Nephron progenitor cell (in vitro differentiated cells): ENCODE measurements at regions not wholly inside any gene's neighbourhood (a gene's known extent, or its start where the extent isn't known, plus 50 kb on each side); places are given as distances from the start of the nearest gene placed in this dataset.

ENCODE experiments used
- DNase-seq: peaks from one replicate; pipeline ENCODE4 v3.0.0; 2021
- H3K27ac Mint-ChIP-seq: 2 replicates; pipeline ENCODE4 v1.8.0; 2021; ENCODE audit warnings: mild to moderate bottlenecking, moderate library complexity, mixed read lengths
- H3K27me3 Mint-ChIP-seq: 2 replicates; pipeline ENCODE4 v1.8.0; 2021; ENCODE audit warnings: mild to moderate bottlenecking, low read depth, mixed read lengths; ENCODE audit not compliant: poor library complexity
- H3K36me3 Mint-ChIP-seq: 2 replicates; pipeline ENCODE4 v1.8.0; 2021; ENCODE audit warnings: low read depth, mixed read lengths
- H3K4me1 Mint-ChIP-seq: 2 replicates; pipeline ENCODE4 v1.8.0; 2021; ENCODE audit warnings: mixed read lengths
- H3K4me3 Mint-ChIP-seq: 2 replicates; pipeline ENCODE4 v1.8.0; 2021; ENCODE audit warnings: mild to moderate bottlenecking, moderate library complexity, mixed read lengths
- H3K9me3 Mint-ChIP-seq: 2 replicates; pipeline ENCODE4 v1.8.0; 2021; ENCODE audit warnings: mild to moderate bottlenecking, moderate library complexity, mixed read lengths
- TF ChIP-seq, protein P1 (sequence below): fragments of 200-600 bp; sonication (generic); IDR thresholded peaks from 2 replicates; pipeline ENCODE4 v1.5.0; 2021; ENCODE audit warnings: antibody characterized with exemption

DNA sequence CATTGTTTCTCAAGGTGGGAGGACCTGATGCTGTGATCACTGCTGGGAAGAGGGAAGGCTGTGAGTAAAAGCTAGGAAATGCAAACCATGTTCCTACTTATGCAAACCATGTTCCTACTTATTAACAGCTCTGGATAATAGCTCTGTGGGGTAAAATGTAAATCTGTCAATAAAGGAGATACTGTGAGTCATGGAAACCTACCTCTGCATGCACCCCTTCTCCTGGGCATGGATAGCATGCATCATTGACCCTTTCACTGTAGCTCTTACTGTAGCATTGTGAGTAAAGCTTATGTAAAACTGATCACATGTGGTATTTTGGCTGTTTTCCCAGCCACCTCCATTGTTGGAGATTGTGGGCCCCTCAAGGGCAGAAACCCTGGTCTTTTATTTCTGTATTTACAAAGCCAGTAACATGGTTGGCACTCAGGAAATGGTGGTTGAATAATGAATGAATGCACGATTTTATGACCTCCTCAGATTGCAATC lies 253.7 kb downstream of the GRIN2B start:
- no peaks in the 10 kb centered on the region for H3K27me3 Mint-ChIP-seq
- TF ChIP-seq, protein P1, sequence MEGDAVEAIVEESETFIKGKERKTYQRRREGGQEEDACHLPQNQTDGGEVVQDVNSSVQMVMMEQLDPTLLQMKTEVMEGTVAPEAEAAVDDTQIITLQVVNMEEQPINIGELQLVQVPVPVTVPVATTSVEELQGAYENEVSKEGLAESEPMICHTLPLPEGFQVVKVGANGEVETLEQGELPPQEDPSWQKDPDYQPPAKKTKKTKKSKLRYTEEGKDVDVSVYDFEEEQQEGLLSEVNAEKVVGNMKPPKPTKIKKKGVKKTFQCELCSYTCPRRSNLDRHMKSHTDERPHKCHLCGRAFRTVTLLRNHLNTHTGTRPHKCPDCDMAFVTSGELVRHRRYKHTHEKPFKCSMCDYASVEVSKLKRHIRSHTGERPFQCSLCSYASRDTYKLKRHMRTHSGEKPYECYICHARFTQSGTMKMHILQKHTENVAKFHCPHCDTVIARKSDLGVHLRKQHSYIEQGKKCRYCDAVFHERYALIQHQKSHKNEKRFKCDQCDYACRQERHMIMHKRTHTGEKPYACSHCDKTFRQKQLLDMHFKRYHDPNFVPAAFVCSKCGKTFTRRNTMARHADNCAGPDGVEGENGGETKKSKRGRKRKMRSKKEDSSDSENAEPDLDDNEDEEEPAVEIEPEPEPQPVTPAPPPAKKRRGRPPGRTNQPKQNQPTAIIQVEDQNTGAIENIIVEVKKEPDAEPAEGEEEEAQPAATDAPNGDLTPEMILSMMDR = no peak
- H3K4me1 Mint-ChIP-seq = no peaks in the 10 kb centered on the region
- DNase-seq = no peak
- H3K36me3 Mint-ChIP-seq = no peaks in the 10 kb centered on the region
- H3K27ac Mint-ChIP-seq = no peak overlapping the region
- H3K4me3 Mint-ChIP-seq = no peak overlapping the region
- no peaks in the 10 kb centered on the region for H3K9me3 Mint-ChIP-seq

DNA sequence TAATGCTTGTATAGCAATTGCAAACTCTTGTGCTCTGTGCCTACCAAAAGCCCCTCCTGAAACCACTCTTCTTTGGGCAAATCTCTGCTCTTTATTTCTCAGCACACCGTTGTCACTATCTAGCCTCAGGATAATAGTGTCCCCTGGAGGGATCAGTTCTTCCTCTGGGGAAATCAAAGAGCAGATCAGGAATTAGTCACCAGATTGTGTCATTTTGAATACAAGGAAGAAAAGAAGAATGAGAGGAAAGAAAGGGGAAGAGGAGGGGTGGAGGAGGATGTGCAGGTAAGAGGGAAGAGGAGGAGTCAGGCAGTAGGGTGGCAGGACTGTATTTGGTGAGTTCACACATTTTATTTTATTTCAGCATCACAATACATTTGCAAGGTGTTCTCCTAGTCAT lies 256.4 kb downstream of the GRIN2B start:
- Mint-ChIP-seq H3K27me3 (no peaks in the 10 kb centered on the region), H3K9me3 (no peaks in the 10 kb centered on the region), H3K4me1 (no peaks in the 10 kb centered on the region), H3K27ac (no peak overlapping the region), H3K4me3 (no peak overlapping the region), H3K36me3 (no peaks in the 10 kb centered on the region)
- no peak for DNase-seq
- TF ChIP-seq, protein P1 = no peak

DNA sequence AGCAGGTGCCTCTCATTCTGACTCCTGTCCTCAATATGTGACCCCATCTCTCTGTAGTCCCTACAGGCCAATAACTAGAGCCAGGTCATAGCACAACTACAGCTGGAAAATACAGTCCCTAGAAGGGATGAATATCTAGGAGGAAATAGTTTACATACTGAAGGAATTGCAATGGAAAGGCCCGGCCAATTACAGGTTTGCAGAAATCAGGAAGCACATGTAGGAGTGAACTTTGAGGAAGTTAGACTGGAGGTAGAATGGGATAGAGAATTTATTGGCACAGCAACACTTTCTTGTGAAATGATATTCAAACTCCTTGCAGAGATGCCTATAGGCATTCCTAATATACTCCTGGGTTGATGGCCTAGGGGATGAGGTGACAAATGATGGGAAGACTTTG lies 257.3 kb downstream of the GRIN2B start:
- Mint-ChIP-seq H3K27me3 (no peaks in the 10 kb centered on the region), H3K36me3 (no peaks in the 10 kb centered on the region), H3K9me3 (no peaks in the 10 kb centered on the region), H3K27ac (no peak overlapping the region), H3K4me3 (no peak overlapping the region), H3K4me1 (no peaks in the 10 kb centered on the region)
- TF ChIP-seq, protein P1 = no peak
- DNase-seq = no peak

DNA sequence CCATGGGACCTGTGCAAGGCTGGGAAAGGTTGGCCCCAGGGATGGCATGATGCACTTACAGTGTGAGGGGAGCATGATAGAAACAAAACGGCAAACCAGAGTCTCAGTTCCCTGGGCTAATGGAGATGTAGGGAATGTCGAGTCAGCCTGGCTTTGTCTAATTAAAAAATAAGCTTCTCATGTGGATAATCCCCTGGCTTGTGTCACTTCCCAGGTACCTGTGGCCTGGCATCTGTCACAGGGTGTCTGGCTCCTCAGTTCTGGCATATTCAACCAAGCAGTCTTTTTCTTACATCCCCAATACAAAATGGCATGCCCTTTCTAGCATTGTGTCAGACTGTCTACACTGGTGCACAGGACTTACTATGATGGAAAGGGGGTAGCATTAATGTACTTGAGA lies 261.4 kb downstream of the GRIN2B start:
- TF ChIP-seq, protein P1 = no peak
- Mint-ChIP-seq H3K4me1 (no peaks in the 10 kb centered on the region), H3K9me3 (no peaks in the 10 kb centered on the region), H3K4me3 (no peak overlapping the region), H3K27me3 (peaks cover 3% of the 10 kb centered on the region), H3K36me3 (no peaks in the 10 kb centered on the region), H3K27ac (no peak overlapping the region)
- no peak for DNase-seq

DNA sequence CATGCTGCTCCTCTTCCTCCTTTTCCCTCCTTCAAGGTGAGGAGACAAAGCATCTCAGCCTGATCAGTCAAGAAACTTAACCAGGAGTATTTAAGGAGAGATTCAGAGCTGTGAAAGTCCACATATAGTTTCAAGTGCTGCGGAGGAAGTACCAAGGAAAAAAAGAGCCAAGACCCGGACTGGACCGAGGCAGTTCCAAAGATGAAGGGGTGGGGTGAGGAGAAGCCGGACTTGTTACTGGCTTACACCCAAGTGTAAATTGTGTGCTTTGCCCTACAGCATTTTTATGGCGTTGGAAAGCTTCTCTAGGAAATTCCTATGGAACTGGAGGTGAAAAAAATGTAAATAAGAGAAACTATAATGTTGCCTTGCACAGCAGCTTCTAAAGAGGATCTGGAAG lies 263.1 kb downstream of the GRIN2B start:
- no peaks in the 10 kb centered on the region for H3K36me3 Mint-ChIP-seq
- peaks cover 3% of the 10 kb centered on the region for H3K27me3 Mint-ChIP-seq
- H3K9me3 Mint-ChIP-seq = no peaks in the 10 kb centered on the region
- peaks cover 6% of the 10 kb centered on the region for H3K4me1 Mint-ChIP-seq
- TF ChIP-seq, protein P1 = no peak
- H3K4me3 Mint-ChIP-seq = no peak overlapping the region
- no peak for DNase-seq
- H3K27ac Mint-ChIP-seq = no peak overlapping the region

DNA sequence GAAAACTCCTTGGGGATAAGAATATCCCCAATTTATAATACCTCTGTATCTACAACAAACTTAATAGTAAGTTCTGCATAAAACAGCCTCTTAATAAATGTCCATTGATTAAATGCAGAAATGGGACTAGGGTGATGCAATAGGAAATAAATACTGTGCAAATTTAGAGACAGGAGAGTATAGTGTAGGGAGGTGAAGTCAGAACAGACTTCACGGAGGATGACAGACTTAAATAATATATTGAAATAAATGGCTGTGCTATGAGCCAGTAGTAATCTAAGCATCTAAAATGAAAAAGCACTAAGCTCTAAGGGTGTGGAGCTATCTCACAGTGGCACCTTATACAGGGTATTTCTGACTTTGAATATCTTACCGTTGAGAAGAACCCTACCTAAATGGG lies 265.3 kb downstream of the GRIN2B start:
- Mint-ChIP-seq H3K4me3 (no peak overlapping the region), H3K36me3 (no peaks in the 10 kb centered on the region), H3K9me3 (no peaks in the 10 kb centered on the region), H3K4me1 (peaks cover 6% of the 10 kb centered on the region), H3K27ac (no peak overlapping the region), H3K27me3 (peaks cover 3% of the 10 kb centered on the region)
- DNase-seq = no peak
- TF ChIP-seq, protein P1 = no peak
